Activated CD4-positive, alpha-beta T cell treated with anti-CD3 and anti-CD28 coated beads, Interleukin-2, amount 50 U/mL, for 48 hours (primary cell): ENCODE measurements at regions not wholly inside any gene's neighbourhood (a gene's known extent, or its start where the extent isn't known, plus 50 kb on each side); places are given as distances from the start of the nearest gene placed in this dataset.
"Not testable (repeated sequence)": the region's sequence is repeated elsewhere in the genome, so short reads cannot be mapped to it uniquely, and the experiment has no call there.

ENCODE experiments used
- DNase-seq, 2 experiments: peaks; one replicate each; pipeline ENCODE4 v3.0.0-alpha.2; 2020

GRCh38 chr2:41329040-41329439 lies 718.8 kb upstream of the PKDCC start:
- DNase-seq = no peak

DNA sequence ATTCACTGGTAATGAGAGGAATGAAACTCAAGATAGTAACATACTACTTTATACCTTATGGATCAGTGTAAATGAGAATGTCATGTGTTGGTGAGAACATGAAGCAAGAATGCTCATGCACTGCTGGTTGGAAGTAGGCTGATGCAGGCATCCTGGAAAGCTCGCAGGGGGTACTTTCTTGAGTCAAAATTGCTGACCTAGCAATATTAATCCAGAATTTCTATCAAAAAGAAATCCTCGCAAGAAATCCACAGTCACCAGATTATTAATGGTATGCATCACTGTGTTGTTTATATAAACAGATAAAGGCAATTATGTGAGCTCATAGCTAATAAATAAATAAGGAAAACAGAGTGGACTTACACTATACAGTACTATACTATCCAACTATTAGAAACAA lies 713.7 kb upstream of the PKDCC start:
- no peak for DNase-seq

DNA sequence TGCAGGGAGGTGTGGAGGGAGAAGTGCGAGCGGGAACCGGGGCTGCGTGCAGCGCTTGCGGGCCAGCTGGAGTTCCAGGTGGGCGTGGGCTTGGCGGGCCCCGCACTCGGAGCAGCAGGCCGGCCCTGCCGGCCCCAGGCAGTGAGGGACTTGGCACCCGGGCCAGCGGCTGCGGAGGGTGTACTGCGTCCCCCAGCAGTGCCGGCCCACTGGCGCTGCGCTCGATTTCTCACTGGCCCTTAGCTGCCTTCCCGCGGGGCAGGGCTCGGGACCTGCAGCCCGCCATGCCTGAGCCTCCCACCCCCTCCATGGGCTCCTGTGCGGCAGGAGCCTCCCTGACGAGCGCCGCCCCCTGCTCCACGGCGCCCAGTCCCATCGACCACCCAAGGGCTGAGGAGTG lies 712.2 kb upstream of the PKDCC start:
- not testable (repeated sequence) for DNase-seq

GRCh38 chr2:41337956-41338355 lies 709.9 kb upstream of the PKDCC start:
- DNase-seq = no peak

DNA sequence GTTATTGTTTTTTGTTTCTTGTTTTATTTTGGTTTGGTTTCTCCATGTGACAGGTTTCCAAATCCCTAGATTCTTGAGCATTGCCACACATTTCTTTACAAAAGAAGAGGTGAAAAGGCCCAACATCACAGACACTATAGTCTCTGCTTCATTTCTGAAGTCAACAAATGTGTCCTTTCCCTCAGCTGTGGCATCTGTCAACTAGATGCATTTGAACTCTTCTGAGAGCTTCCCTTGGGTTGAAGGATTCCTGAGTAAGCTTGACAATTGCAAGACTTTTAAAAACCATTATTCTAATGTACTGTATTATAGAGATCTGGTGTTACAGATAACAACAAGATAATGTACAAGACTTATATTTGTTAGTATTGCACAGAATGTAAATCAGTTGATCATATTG lies 703.3 kb upstream of the PKDCC start:
- DNase-seq = no peak

DNA sequence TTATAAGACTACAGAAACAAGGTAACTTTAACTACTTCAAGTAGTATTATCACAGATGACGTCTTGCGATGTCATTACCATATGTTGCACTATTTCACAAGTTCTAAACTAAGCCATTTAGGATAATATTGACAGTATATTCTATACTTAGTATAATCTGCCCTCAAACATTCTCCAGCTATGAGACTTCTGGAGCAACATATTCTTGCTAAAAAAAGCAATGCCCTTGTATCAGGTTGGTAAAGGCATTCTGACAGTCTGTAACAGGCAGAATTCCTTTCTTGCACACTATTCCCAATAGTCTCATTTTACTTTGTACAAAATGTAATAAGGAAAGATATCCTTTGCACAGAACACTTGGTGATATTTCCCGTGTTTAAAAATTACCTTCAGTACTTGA lies 694.8 kb upstream of the PKDCC start:
- no peak for DNase-seq

- no peak for DNase-seq
These were observed 692.0 kb upstream of the PKDCC start for GRCh38 chr2:41355794-41356193.

DNA sequence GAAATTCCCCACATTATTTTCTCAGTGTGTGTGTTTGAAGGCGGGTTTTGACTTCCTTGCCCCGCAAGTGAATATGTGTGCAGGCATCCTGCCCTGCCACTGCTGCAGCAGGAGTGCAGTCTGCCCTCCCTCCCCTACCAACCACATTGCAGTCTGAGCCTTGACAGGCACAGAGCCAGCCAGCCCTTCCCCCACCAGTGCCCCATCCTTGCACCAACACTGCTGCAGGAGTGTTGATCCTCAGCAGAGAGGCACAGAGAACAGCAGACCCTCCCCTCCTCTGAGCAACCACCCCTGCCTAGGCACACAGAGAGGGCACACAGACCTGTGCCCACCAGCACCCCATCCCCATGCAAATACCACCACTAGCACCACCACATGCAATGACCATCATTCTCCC lies 683.0 kb upstream of the PKDCC start:
- DNase-seq = no peak

- no peak for DNase-seq
These were observed 671.9 kb upstream of the PKDCC start for GRCh38 chr2:41375901-41376300.

DNA sequence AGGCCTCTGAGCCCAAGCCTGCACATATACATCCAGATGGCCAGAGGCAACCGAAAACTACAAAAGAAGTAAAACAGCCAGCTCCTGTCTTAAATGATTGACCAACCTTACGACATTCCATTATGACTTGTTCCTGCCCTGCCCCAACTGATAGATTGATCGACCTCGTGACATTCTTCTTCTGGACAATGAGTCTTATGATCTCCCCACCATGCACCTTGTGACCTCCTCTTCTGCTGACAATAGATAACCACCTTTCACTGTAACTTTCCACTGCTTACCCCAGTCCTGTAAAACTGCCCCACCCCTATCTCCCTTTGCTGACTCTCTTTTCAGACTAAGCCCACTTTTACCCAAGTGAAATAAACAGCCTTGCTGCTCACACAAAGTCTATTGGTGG lies 670.0 kb upstream of the PKDCC start:
- DNase-seq = no peak

- DNase-seq = no peak
These were observed 669.4 kb upstream of the PKDCC start for GRCh38 chr2:41378420-41378819.

DNA sequence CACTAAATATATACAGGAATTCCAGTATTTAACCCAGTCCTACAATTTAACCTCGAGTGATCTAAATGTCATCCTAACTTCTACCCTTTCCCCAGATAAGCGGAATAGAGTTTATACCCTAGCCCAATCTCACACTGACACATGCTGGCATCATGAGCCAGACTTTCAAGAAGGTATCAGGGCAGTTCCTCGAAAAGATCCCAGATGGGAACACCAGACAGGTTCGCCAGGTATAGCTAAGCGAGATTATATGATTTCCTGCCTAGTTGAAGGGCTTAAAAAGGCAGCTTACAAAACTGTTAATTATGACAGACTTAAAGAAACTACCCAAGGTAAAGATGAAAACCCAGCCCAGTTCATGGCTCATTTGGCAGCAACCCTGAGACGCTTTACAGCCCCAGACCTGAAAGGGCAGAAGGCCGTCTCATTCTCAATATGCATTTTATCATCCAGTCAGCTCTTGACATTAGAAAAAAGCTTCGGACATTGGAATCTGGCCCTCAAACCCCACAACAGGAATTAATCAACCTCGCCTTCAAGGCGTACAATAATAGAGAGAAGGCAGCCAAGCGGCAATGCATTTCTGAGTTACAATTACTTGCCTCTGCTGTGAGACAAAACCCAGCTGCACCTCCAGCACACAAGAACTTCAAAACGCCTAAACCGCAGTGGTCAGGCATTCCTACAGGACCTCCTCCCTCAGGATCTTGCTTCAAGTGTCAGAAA lies 668.2 kb upstream of the PKDCC start:
- DNase-seq = no peak

DNA sequence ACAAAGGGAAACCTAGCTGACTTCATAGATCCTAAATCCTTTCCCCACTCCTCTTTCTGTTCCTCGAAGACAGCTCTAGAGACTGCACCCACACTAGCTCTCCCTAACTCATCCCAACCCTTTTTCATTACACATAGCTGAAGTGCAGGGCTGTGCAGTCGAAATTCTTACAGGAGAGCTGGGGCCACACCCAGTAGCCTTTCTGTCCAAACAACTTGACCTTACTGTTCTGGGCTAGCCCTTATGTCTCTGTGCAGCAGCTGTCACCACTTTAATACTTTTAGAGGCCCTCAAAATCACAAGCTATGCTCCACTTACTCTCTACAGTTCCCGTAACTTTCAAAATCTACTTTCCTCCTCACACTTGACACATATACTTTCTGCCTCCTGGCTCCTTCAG lies 666.1 kb upstream of the PKDCC start:
- DNase-seq = no peak

DNA sequence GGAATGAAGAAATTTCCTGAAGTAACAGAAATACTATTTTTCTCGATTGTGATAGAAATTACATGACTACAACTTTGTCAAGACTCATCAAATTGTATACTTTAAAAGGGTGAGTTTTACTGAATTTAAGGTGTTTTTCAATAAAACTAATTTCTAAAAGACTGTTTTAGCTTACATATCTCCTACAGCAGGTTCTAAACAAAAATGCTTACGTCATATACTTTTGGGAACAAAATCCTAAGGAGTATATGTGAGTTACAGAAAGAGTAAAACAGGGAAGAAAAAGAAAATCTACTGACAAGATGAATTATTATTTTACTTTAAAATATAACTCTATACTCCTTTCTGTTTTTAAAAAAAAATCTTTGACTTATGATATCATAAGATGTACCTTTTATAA lies 660.3 kb upstream of the PKDCC start:
- DNase-seq = no peak

- no peak for DNase-seq
These were observed 654.2 kb upstream of the PKDCC start for GRCh38 chr2:41393621-41394020.

- no peak for DNase-seq
These were observed 653.3 kb upstream of the PKDCC start for GRCh38 chr2:41394541-41394940.

DNA sequence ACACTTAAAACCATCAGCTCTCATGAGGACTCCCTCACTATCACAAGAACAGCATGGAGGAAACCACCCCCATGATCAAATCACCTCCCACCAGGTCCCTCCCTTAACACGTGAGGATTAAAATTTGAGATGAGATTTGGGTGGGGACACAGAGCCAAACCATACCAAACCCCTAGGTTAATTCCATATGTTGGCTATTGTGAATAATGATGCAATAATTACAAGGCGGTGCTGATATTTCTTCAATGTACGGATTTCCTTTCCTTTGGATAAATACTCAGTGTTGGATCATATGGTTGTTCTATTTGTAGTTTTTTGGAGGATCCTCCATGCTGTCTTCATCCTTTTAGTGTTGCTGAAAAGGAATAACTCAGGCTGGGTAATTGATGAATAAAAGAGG lies 652.1 kb upstream of the PKDCC start:
- DNase-seq = no peak

- no peak for DNase-seq
These were observed 648.3 kb upstream of the PKDCC start for GRCh38 chr2:41399437-41400087.

GRCh38 chr2:41400088-41400665 lies 647.6 kb upstream of the PKDCC start:
- DNase-seq = no peak

- DNase-seq = no peak
These were observed 642.4 kb upstream of the PKDCC start for GRCh38 chr2:41405441-41405840.

DNA sequence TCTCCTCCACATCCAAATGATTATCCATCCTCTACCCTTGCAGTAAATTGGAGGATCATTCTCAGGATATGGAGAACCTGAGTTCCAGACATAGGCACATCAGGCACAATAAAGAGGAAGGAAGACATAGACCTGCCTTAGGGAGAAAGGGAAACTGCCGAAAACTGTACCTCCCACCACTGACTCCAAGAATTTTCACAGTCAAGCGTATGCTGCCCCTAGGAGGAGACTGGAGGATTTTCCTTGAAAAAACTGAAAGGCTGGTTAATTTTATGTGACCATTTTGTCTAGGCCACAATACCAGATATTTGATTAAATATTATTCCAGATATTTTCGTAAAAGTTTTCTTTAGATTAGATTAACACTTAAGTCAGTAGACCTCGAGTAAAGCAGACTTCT lies 638.5 kb upstream of the PKDCC start:
- no peak for DNase-seq

DNA sequence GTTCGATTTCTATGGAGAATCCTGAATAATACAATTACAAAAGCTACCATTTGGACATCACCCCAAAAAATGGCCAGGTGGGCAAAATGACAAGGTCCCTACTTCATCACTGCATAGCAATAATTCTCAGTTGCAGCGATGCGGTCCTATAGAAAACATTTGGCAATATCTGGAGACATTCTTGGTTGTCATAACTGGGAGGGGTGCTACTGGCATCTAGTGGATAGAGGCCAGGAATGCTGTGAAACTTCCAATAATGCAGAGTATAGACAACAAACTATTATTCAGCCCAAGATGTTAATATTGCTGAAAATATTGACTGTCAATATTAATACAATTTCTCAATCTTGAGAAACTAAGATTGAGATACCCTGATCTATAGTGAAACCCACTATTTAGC lies 637.8 kb upstream of the PKDCC start:
- DNase-seq = no peak

DNA sequence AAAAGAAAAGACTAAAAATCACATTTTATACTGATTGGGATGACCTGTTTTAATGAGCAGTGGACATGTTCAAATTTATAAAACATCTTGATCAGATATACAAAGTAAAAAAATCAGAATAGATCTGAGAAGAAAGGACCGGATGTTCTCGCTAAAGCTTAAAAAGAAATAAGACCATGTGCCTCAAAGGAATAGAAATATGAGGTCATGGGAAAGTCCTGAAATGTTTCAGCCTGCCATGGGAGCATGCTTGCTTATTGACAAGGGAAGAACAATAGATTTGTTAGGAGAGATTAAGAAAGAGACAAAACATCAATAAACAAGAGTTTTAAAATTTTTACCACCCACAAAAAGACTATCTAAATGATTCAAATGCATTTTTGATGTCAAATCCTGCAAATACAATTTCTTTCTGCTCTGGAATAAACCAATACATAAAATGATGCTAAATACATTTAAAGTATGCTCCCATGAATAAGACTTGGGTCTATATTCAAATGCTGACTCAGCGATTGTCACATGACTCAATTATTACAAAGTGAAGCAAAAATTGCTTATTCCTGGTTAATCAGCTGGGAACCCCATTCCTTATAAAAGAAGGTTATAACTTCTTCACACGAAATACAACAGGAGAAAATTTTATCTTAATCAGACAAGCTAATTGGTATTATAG lies 633.9 kb upstream of the PKDCC start:
- no peak for DNase-seq
